ENCODE measurements at regions not wholly inside any gene's neighbourhood (a gene's known extent, or its start where the extent isn't known, plus 50 kb on each side); places are given as distances from the start of the nearest gene placed in this dataset.

DNA sequence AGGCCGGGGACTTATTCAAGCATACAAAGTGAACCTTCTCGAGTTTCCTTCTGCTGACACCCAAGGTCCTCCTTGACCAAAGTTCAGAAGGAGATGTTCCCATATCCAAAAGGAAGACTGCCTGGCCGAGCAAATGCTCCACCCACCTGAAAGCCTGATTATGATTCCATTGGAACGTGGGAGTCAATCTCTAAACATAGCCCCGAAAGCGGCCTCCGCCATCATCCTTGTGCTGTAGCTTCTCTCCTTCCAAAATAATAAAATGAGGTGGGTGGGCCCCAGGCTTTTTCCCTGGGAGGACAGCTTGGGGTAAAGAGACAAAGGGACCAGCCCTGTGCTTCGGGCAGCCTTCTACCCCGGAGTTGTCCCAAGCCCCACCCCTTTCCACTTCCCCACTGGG lies 355.6 kb upstream of the SLC30A5 start:
- TF ChIP-seq, protein P1, sequence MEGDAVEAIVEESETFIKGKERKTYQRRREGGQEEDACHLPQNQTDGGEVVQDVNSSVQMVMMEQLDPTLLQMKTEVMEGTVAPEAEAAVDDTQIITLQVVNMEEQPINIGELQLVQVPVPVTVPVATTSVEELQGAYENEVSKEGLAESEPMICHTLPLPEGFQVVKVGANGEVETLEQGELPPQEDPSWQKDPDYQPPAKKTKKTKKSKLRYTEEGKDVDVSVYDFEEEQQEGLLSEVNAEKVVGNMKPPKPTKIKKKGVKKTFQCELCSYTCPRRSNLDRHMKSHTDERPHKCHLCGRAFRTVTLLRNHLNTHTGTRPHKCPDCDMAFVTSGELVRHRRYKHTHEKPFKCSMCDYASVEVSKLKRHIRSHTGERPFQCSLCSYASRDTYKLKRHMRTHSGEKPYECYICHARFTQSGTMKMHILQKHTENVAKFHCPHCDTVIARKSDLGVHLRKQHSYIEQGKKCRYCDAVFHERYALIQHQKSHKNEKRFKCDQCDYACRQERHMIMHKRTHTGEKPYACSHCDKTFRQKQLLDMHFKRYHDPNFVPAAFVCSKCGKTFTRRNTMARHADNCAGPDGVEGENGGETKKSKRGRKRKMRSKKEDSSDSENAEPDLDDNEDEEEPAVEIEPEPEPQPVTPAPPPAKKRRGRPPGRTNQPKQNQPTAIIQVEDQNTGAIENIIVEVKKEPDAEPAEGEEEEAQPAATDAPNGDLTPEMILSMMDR (IDR thresholded peaks at IDR 0.05): no peak
- TF ChIP-seq TEAD4 (IDR thresholded peaks at IDR 0.05; ENCODE audit: borderline replicate concordance, insufficient read depth) (no peak), NFIC (IDR thresholded peaks at IDR 0.05; ENCODE audit: borderline replicate concordance) (no peak), SIN3A (IDR thresholded peaks at IDR 0.05; ENCODE audit: borderline replicate concordance, low read depth, low read length) (no peak), SMC3 (IDR thresholded peaks at IDR 0.05; ENCODE audit: low read depth, low read length) (no peak)
